GM12874 (cell line): ENCODE measurements at regions not wholly inside any gene's neighbourhood (a gene's known extent, or its start where the extent isn't known, plus 50 kb on each side); places are given as distances from the start of the nearest gene placed in this dataset.

ENCODE experiments used
- CTCF ChIP-seq: IDR thresholded peaks from 2 replicates; pipeline ENCODE4 v1.5.1; 2011; ENCODE audit warnings: low read depth, mild to moderate bottlenecking, control low read depth, low read length, moderate library complexity; ENCODE audit not compliant: insufficient read depth

DNA sequence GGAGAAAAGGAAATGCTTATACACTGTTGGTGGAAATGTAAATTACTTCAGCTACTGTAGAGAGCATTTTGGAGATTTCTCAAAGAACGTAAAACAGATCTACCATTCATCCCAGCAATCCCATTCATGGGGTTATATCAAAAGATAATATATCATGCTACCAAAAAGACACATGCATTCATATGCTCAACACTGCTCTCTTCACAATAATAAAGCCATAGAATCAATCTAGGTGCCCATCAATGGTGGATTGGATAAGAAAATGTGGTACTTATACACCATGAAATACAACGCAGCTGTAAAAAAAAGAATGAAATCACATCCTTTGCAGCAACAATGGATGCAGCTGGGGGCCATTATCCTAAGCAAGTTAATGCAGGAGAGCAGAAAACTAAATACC lies 1487.7 kb upstream of the SEL1L start:
- TF ChIP-seq CTCF = no peak

DNA sequence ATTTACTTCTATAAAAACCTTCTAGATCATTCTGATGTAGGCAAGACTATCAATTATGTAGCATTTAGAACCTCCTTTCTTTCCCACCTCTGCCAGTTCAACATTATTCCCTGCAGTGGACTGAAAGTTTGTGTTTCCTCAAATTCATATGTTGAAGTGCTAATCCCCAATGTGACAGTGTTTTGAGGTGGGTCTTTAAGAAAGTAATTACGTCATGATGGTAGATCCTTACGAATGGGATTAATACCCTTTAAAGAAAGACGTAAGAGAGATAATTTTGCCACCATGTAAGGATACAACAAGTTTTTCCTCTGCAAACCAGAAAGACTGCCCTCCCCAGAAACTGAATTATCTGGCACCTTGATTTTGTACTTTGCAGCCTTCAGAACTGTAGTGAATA lies 1489.7 kb upstream of the SEL1L start:
- no peak for TF ChIP-seq CTCF

DNA sequence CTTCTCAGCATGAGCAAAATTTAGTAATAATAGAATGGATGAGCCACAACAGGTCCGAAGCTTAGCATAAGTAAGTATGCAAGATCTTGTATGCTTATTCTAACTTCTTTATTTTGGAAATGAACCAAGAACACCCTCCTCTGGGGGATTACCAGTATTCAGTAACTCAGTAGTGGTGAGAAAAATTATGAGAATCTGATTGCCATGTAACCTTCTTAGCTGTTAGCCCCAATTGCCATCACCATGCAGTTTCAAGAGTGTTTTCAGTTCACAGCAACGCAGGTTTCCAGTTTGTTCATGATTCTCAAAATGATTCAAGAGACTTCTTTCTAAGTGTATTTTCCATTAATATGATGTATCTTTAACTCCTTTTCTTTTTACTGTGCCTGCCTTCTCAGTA lies 1507.6 kb upstream of the SEL1L start:
- no peak for TF ChIP-seq CTCF

- no peak for TF ChIP-seq CTCF
These were observed 1509.2 kb upstream of the SEL1L start for GRCh38 chr14:83042858-83043257.

- TF ChIP-seq CTCF = no peak
These were observed 1510.3 kb upstream of the SEL1L start for GRCh38 chr14:83044001-83044400.

- no peak for TF ChIP-seq CTCF
These were observed 1513.6 kb upstream of the SEL1L start for GRCh38 chr14:83047059-83047830.

- no peak for TF ChIP-seq CTCF
These were observed 1519.5 kb upstream of the SEL1L start for GRCh38 chr14:83053022-83053710.
